GM12874 (cell line): ENCODE measurements at regions not wholly inside any gene's neighbourhood (a gene's known extent, or its start where the extent isn't known, plus 50 kb on each side); places are given as distances from the start of the nearest gene placed in this dataset.

Experiments used
- TF ChIP-seq, protein P1 (sequence below): IDR thresholded peaks from 2 replicates; pipeline ENCODE4 v1.5.1; 2011; ENCODE audit warnings: low read depth, mild to moderate bottlenecking, control low read depth, low read length, moderate library complexity; ENCODE audit not compliant: insufficient read depth

GRCh38 chr5:62717301-62717933, 138.8 kb downstream of the LRRC70 start:
- TF ChIP-seq, protein P1, sequence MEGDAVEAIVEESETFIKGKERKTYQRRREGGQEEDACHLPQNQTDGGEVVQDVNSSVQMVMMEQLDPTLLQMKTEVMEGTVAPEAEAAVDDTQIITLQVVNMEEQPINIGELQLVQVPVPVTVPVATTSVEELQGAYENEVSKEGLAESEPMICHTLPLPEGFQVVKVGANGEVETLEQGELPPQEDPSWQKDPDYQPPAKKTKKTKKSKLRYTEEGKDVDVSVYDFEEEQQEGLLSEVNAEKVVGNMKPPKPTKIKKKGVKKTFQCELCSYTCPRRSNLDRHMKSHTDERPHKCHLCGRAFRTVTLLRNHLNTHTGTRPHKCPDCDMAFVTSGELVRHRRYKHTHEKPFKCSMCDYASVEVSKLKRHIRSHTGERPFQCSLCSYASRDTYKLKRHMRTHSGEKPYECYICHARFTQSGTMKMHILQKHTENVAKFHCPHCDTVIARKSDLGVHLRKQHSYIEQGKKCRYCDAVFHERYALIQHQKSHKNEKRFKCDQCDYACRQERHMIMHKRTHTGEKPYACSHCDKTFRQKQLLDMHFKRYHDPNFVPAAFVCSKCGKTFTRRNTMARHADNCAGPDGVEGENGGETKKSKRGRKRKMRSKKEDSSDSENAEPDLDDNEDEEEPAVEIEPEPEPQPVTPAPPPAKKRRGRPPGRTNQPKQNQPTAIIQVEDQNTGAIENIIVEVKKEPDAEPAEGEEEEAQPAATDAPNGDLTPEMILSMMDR: no peak

DNA sequence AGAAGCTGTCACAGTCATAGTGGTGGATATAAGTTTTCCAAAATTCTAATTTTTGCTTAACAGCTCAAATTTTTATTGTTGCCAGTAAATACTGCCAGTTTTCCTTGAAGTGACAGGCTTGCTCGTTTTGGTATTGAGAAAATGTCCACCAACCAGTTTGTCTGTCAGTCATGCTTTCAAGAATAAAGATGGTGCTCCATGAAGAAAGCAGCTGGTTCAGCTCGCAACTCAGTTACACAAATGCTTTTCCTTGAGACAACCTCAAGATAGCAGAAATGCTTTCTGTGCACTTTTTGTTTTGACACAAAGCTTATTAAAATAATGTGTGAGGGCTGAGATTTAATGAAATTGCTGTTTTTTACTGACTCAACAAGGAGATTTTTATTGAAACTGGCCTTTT, 135.7 kb downstream of the LRRC70 start:
- TF ChIP-seq, protein P1: no peak

DNA sequence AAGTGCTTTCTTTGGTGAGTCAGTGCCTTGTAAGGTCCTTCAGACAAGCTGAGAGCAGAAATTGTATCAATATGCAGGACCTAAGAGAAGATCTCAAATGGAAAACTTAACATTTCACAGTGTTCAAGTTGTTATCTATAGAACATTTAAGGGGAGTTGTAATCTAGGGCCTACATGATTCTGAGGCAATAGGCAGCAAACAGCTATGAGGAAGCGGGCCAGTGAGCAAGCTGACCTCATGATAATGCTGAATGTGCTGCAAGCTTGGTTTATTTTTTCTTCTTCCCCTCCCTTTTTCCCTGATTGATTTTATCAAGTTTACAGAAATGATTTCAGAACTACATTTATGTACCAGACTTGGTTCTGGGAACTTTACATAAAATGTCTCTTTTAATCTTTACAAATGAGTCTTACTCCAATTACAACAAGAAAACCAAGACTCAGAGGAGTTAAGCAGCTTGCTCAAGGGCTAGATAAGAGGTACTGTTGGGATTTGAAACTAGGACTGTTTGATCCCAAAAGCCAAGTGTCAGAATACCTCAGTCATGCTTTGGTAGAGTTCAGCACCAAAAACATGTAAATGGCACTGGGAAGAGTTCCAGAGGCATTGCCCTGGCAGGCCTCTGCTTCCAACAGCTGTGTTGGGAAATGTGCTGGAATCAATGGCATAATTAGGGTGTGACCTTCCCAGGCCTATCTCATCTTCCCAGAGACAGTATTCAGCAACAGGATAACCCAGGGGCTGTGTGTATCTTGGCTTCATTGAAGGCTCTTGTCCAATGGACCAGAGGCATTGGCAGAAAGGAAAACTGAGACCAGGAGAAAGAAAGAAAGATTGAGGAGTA, 130.1 kb downstream of the LRRC70 start:
- TF ChIP-seq, protein P1: no peak

GRCh38 chr5:62707563-62707962, 128.9 kb downstream of the LRRC70 start:
- TF ChIP-seq, protein P1: no peak

DNA sequence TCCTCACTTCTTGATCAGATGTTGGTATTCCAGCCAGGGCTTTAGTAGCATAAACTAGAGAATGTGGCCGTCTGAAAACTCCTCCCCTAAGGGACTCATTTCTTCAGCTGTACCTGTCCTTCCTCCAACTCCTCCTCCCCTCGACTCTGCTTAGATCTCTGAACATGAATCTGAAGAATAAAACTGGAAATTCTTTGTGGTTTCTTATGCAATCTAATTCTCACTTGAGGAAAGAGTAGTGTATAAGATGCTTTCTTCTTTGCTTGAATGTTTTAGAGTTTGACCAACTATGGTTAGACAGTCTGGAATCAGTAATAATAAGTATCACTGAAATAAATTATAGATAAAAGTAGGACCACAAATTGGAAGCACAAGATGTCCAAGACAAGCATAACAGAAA, 128.5 kb downstream of the LRRC70 start:
- TF ChIP-seq, protein P1: no peak

GRCh38 chr5:62705022-62705421, 126.4 kb downstream of the LRRC70 start:
- TF ChIP-seq, protein P1: no peak

- TF ChIP-seq, protein P1: no peak
Observed at GRCh38 chr5:62702126-62702525, 123.5 kb downstream of the LRRC70 start.
